ENCODE measurements at regions not wholly inside any gene's neighbourhood (a gene's known extent, or its start where the extent isn't known, plus 50 kb on each side); places are given as distances from the start of the nearest gene placed in this dataset.
"Not testable (repeated sequence)": the region's sequence is repeated elsewhere in the genome, so short reads cannot be mapped to it uniquely, and the experiment has no call there.

DNA sequence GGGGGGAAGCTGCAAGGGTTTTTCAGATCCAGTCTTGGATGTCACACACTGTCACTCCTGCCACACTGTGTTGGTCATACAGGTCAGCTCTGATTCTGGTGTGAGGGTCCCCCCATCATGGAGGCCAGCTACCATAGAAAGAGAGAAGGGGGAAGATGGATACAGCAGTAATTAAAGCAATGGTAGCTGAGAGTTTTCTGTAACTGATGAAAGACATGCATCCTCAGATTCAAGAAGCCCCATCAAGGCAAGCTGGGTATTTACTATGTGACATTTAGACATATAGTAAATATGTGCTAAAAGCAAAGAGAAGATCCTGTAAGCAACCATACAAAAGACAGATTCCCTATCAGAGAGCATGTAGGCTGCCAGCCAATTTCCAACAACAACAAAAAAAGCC is 110.9 kb upstream of the COL5A1 start:
- no peak for DNase-seq (ENCODE audit: low spot score)

DNA sequence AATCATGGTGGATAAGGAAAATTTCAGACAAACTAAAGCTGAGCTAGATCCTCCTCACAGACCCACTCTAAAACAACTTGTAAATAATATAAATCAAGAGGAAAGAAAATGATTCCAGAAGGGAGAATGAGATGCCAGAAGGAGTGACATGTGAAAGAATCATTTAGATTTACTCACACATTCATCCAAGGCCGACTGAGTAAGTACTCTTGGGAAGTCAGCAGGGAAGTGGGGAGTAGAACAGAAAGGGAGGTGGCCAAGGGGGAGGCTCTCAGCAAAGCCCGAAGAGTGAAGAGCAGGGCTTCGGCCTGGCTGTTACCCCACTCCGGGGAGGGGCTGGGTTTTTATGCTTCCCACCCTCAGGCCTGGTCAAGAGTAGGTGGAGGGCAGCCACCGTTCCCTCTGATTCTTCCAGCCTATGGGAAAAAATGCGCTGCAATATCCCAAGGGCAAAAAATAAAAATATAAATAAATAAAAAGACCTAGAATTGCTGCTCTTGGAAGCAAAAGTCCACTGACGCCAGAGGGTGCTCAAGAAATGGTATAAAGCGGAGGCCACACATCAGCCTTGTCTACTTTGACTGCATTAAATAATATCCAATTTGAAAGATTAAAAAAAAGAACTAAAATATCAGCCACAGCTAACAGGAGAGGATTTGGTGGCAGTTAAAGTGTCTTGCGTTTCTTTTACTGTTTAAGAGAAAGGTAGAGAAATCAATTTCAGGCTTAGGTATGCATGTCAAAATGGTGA is 110.2 kb upstream of the COL5A1 start:
- no peak for DNase-seq (ENCODE audit: low spot score)

DNA sequence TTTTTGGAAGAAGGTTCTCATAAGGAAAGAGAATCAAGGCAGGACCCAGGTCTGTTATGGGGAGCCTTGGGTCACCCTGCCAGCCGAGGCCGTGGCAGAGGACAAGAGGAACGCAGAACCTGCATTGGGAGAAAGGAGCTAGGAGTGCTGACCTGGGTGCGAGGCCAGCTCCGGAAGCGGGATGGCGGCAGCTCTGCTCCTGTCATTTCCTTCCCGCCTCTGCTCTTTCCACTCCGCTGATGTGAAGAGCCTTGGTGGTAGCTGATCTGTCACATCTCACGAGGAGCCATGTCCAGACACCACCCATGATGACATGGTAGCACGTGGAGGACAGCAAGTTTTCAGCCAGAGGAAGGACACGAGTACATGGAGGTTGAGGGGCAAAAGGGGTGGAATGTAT is 109.5 kb upstream of the COL5A1 start:
- no peak for DNase-seq (ENCODE audit: low spot score)

DNA sequence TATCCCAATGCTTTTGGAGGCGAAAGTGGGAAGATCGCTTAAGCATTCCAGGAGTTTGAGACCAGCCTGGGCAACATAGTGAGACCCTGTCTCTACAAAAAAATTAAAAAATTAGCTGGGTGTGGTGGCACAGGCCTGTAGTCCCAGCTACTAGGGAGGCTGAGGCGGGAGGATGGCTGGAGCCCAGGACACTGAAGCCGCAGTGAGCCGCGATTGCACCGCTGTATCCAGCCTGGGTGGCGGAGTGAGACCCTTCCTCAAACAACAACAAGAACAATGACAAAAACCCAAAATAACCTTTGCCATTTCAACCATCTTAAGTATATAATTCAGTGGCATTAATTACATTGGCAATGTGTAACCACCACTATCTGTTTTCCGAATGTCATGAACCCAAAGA is 108.9 kb upstream of the COL5A1 start:
- not testable (repeated sequence) for DNase-seq (ENCODE audit: low spot score)

DNA sequence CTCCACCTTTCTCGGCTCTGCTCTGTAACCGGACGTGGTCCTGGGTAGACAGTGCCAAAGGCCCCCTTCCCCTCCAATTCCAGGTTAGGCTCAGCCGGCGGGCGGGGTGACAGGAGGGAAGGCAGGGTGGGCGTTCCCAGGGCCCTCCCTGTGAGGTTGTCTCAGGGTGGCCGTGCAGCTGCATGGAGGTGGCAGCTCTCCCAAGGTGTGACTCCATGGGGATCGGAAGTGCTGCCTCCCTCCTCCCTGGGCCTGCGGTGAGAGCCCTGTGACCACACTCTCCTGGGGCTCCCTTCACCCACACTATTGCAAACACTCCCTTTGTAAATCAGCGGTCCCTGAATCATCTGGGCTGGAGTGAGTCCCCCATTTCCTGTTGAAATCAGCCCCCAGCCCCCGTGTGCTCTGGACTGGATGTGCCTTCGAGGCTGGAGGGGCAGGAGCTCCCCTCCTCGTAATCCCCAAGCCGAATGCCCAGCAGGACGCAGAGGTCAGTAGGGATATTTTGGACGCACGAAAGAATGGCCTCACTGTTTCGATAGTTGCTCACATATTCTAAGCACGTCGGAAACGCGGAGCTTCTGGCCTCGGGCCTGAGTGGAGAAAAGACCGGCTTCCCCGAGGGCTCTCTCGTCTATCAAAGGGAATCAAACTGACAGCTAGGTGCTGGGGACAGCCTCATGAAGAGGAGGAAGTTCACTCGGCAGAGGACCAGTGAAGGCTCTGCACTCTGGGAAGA is 107.6 kb upstream of the COL5A1 start:
- DNase-seq (ENCODE audit: low spot score) = peak; percentile 5

DNA sequence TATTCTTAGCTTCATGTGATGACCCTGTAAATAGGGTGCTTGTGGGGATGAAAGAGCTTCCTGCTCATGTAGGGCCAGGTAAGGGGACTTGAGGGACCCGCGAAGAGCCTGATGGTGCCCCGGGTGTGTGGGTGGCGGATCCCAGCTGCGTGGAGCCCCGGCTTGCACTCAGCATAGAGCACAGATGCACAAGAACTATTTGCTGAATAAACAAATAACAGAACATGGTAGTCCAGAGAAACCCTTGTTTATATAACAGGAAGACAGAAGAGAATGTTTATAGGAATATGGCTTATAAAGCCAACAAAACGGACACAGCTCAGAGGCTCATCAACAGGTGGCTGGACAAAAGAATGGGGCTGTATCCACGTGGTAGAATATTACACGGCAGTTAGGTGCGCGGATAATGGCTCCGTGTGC is 106.9 kb upstream of the COL5A1 start:
- DNase-seq (ENCODE audit: low spot score) = no peak

DNA sequence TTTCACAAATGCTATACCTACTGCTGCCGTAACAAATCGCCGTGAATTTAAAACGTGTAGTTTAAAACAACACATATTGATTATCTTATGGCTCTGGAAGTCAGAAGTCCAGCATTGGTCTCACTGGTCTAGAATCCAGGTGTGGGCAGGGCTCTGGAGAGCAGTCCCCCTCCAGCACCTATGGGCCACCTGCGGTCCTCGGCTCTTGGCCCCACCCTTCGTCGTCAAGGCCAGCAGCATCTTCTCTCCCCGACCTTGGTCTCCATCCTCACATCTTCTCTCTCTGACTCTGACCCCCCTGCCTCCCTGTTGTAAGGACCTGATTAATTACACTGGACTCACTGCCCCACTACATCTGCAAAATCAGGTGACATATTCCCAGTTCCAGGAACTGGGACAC is 106.4 kb upstream of the COL5A1 start:
- no peak for DNase-seq (ENCODE audit: low spot score)

DNA sequence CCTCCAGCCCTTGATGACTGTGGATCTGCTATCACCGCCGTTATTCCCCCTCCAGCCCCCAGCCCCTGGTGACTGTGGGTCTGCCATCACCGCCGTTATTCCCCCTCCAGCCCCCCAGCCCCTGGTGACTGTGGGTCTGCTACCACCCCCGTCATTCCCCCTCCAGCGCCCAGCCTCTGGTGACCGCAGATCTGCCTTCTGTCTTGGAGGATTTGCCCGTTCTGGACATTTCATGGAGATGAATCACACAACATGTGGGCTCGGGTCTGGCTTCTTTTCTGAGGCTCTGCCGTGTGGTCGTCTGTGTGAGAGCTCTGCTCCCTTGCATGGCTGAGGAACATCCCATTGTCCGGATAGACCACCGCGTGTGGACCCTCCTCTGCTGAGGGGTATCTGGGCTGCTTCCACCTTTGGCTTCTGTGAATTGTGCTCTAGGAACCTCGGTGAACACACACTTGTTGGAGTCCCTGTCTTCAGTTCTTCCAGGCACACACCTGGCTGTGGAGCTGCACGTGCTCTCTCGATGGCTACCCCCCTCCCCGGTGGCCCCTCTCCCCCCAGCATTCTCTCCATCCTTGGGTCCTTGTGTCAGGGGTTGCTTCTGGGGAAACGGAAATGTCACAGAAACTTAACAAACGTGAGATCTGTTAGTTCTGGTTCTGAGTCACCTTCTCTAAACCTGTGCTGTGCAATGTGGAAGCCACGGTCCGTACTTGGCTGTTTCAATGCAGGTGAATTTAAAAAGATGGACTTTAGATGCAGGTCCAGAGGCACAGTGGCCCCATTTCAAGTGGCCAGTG is 105.3 kb upstream of the COL5A1 start:
- DNase-seq (ENCODE audit: low spot score) = no peak

DNA sequence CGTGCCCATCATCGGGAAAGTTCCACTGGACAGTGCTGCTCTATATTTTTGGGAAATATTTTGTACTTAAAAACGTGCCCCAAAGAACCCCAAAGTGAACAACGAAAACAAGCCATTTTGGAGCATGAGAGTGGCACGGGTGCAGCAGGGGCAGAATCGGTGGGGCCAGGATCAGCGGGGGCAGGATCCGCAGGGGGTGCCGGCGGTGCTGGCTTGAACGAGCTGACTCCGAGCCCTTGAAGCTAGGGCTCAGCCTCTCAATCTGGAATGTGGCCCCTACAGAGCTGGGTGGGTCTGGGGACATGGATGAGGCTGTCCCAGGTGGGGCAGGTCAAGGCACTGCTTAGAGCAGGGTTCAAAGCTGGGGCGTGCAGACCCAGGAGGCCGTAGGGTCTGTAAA is 104.7 kb upstream of the COL5A1 start:
- DNase-seq (ENCODE audit: low spot score) = no peak

DNA sequence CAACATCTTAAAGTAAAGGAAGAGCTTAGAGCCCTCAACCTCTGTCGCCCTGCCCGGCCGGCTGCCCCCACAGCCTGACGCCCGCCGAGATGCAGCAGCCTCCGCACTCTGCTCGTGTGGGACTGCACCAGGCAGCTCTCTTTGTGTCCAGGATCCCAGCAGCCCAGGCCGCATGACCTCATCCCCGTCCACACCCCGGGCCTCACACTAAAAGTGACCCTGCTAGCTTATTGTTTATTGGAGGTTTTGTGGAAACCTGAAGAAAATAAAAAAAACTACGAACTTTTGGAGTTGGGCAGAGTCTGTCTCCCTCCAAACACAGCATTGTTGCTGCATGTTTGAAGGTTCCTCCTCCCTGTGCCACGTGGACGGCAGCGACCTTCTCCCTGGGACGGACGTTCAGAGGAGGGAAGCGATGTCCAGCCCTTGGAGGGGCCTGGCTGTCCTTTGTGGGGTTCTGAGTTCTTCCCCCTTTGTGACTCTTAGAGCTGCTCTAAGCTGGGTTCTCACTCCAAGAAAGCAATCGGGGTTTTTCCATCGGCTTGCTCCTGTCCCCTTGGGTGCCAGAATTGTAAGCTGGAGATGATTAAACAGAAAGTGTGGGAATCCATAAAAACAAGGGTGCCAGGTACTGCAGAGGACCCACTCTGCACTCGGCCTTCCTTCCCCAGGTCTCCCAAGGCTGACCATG is 103.5 kb upstream of the COL5A1 start:
- DNase-seq (ENCODE audit: low spot score) = no peak

DNA sequence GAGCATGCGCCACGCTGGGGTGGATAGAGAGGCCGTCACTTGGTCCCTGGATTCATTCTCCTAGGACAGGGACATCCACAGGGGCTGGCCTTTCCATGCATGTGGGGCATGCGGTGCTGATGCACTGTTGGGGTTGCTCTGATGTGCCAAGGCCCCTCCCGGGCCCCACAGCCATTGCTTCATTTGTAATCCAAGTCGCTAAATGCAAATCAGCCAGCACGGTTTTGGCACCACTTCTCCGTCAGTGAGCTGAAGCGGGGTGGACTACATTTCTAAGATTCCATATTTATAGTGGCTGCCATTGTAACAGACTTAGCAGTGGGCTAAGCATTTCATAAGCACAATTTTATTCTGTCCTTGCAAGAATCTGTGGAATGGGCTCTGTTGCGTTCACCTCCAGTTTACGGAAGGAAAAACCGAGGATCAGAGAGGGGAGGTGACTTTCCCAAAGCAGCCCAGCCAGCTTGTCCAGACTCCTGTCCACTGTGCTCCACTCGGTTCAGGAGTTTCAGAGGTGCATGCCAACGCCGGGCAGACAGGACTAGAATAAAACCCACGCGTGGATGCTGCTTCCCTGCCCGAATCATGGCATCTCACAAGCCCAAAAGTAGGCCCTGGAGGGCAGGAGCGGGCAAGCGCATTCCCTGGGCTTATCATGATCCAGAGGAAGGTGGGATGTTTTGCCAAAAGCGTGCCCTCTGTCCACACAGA is 102.6 kb upstream of the COL5A1 start:
- no peak for DNase-seq (ENCODE audit: low spot score)

DNA sequence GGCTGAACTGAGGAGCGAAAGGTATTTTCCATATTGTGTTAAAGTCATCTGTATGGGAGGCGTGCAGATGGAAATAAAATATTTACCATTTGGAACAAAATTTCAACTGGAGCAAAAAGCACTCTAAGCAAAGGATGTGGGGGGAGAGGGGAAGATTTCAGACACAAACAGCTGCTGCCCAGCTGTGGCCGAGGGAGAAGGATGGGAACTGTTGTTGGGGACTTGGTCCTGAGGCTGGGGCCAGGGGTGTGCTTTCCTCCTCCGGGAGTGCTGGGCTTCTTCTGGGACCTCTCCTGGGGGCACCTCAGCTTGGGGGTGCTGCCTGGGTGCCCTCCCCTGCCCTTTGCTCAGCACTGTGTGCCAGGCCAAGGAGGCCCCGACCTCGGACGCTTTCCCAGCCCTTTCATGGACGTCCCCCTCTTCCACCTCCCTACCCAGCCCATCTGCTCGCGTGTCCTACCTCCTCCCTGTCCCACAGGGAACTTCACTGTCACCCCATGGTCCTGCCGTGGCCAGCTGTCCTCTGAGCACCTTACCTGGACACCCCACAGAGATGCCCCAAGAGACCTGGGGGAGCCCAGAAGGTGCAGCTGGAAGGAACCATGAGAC is 101.9 kb upstream of the COL5A1 start:
- DNase-seq (ENCODE audit: low spot score) = no peak

DNA sequence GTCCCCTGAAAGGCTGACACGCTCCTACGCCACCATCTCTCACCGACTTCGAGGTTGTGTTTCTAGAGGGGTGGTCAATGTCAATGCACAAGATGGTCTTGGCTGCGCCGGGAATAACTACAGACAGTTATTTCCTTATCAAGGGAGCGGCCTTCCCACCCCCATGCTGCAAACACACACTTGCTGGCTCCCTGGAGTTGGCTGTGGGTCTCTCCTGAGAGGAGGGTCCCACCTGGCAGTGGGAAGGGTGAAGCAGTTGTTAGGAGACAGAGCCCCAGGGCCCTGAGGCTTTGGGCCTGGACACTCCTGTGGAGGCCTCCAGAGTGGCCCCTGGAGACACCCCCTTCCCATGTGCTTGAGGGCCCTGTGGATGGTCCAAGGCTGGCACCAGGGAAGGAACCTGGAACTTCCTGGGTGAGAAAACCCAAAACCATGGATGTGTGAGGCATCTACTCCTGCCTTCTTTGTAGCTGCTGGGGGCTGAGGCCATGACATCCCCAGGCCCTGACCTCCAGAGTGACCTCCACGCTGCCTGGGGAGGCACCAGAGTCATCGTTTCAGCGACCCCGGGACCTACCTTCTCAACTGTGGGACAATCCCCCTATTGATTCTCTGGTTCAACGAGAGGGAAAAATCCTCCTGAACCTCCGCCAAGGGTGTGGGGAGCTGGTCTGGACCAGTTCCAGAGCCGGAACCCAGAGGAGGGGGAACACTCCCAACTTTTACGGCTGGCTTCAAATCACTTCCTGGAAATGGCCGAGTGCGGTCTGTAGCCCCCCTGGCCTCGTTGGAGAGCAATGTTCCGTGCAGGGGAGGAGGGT is 101.1 kb upstream of the COL5A1 start:
- DNase-seq (ENCODE audit: low spot score) = no peak

DNA sequence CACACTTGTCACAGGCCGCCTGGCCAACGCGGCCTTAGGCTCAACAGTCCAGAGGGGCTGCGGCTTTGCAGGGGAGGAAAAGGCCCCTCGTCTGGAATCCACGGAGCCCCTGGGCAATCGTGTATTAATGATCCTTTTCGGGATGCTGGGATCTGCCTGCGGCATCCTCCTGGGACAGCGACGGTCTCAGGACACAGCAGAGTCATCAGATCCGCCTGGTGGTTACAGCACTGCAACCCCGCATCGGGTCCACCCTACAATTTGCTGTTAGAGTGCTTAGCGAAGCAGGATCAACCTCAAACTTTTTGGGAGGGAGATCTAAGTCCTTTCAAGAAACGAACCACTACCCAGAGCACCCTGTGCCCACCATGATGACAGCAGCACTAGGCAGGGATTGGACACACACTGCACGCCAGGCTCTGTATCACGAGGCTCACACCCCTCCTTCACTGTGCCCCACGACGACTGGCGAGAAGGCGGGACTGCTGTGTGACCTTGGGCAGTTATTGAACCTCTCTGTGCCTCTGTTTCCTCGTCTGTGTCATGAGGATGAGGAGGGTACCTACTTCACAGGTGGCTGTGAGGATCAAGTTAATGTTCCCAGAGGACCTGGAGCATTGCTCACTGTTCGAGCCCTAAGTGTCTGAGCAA is 100.4 kb upstream of the COL5A1 start:
- no peak for DNase-seq (ENCODE audit: low spot score)

DNA sequence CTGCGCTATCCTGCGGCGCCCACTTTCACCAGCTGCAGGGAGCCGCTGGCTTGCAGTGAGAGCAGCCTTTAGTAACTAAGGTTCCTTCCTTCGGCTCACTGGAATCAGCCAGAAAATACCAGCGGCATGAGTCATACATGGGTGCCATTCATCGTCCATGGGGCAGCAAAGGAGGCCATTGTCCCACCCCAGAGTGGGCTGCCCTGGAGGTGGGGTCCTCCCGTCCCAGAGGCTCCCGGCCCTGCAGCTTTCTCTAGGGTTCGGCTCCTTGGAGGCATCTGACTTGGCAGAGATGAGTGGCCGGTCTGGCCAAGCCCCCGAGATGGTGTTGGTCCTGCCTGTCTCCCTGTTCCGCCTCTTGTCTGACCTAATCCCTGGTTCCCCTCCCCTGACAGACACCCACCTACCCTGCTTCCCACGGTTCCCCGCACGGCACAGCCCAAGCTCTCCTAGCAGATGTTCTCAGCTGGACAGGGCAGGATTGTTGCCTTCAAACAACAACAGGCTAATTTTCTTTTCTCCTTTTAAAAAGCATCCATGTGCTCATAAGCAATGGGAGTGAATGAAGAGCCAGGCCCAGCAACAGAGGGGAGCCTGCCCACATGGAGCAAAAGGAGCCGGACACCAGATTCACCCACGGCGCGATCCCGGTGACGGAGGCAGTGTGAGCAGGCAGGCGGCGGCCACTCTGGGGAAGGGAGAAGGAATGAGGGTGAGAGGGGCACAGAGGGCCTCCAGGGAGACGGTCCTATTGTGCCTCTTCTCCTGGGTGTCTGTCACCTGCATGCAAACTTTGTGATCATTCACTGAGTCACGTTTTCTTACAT is 97.0 kb upstream of the COL5A1 start:
- DNase-seq (ENCODE audit: low spot score) = no peak

DNA sequence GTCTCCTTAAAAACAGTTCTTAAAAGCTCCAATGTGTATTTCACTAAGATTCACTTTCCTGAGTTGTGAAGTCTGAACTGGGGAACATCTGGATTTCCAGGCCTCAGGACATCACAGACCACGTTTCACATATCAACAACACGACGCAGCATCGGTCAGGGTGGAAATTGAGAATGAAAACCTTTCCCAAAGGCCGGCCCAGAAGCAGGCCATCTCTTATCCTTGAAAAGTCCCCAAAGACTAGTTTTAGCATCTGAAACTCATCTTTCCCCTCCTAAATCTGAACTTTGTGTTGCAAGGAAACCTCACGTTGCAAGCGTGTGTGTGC is 96.4 kb upstream of the COL5A1 start:
- DNase-seq (ENCODE audit: low spot score) = no peak

DNA sequence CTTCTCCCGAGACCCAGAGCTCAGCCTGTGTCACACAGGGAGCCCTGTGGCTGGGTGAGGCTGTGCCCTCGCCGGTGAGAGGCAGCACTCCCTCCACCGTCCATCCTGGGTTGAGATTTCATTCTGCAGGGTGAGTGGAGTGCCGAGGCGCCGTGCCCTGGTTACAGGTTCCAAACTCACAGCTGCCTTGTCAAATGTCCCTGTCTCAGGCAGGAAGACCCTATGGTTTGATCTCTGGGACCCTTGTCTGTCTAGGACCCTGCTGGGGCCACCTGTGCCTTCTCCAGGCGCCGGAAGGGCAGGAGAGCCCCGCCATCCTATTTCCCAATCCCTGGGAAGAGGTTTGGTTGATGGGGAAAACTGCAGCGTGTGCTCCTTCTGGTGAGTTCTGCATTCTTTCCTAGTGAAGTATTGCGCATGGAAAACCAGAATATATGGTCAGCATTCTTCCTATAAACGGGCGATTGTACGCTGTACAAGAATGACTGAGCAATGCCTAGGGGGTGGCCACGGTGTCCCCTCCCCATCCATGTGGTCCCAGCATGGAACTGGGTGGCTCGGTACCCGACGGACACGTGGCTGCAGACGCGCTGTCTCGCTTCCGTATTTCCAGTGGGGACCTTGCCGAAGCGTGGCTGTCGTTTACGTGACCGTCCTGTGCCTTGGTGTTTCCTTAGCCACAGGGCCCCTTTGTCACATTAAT is 95.9 kb upstream of the COL5A1 start:
- DNase-seq (ENCODE audit: low spot score) = no peak

DNA sequence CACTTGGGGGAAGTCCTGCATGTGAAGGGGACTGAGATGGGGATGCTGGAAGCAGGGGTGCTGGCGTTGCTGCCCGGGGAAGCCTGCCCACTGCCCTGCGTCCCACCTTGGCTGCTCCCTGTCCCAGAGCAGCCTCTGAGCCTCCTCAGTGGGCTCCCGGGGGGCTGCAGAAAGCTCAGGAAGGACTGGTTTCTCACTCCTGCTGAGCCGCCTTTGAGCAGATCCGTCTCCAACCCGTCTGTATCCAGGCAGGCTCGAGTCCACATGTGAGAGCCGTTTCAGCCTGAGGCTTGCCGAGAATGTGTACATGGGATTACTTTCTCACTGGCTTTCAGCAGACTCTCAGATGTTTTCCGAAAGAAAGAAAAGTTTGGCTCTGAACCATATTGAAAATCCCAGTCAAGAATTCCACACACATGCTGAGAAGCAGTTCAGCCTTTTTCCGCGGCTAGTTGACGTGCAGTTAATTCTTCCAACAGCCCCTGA is 95.3 kb upstream of the COL5A1 start:
- DNase-seq (ENCODE audit: low spot score) = no peak

All from cerebellar cortex (tissue), 1 donor.